ENCODE measurements at regions not wholly inside any gene's neighbourhood (a gene's known extent, or its start where the extent isn't known, plus 50 kb on each side); places are given as distances from the start of the nearest gene placed in this dataset.

DNA sequence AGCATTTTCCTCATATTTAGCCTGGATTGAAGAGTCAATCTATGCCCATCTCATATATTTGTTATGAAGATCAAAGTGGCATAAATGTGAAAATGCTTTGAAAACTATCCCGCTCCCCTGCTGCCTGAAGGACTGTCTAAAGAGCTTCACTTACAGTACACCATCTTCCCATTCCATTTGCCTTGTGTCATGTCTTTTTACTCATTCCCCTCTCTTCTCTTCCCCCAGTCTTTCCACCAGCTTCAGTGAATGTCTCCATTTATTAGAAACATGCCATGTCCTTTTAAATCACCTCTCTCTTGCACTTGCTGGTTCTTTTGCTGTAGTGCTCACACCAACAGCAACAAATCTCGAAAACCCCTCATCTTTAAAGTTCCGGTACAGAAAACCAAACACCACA is 192.7 kb upstream of the SGCD start:
- Histone ChIP-seq H3K9ac (ENCODE audit: low read depth, low read length) (no peak overlapping the region), H3K4me3 (ENCODE audit: insufficient read depth, low read depth, low read length) (no peak overlapping the region), H3K4me2 (ENCODE audit: low read depth, low read length) (no peak overlapping the region), H2AK5ac (ENCODE audit: low read depth, low read length) (no peak overlapping the region), H2BK15ac (ENCODE audit: low read depth, low read length) (no peak overlapping the region), H3K56ac (ENCODE audit: extremely low read depth, insufficient read depth, low read length) (no peak overlapping the region), H4K91ac (ENCODE audit: insufficient read depth, low read depth, low read length) (no peak overlapping the region), H4K5ac (ENCODE audit: low read depth, low read length) (no peak overlapping the region), H2BK120ac (ENCODE audit: low read depth, low read length) (peak overlapping the region; percentile 26), H3K4me1 (ENCODE audit: control insufficient read depth, insufficient read depth, low read length) (peaks cover 2% of the 10 kb centered on the region; the same call in 1 of the 2 replicates), H3K27me3 (ENCODE audit: control insufficient read depth, insufficient read depth, low read length) (no peaks in the 10 kb centered on the region), H4K20me1 (ENCODE audit: insufficient read depth, low read length) (no peaks in the 10 kb centered on the region), H2AFZ (replicated peaks; ENCODE audit: low read length, poor library complexity) (no peak overlapping the region), H2BK20ac (ENCODE audit: low read depth, low read length) (no peak overlapping the region), H3K27ac (ENCODE audit: insufficient read depth, low read length) (no peak overlapping the region), H3K14ac (replicated peaks; ENCODE audit: low read depth, low read length) (no peak overlapping the region), H4K8ac (ENCODE audit: low read depth in 2 of 2, low read length in 2 of 2) (no peak overlapping the region), H3K36me3 (ENCODE audit: control insufficient read depth, insufficient read depth, low read length) (no peaks in the 10 kb centered on the region), H3K23ac (ENCODE audit: low read depth, low read length) (no peak overlapping the region), H3K79me1 (ENCODE audit: low read depth in 1 of 2, low read length in 2 of 2) (no peaks in the 10 kb centered on the region), H3K9me3 (ENCODE audit: control insufficient read depth, insufficient read depth, low read length) (no peaks in the 10 kb centered on the region), H2BK5ac (ENCODE audit: low read depth, low read length, poor library complexity, severe bottlenecking) (no peak overlapping the region), H3K9me1 (ENCODE audit: insufficient read depth, low read length) (no peaks in the 10 kb centered on the region), H3K4ac (ENCODE audit: low read depth, low read length) (no peak overlapping the region), H2AK9ac (replicated peaks; ENCODE audit: low read depth, low read length, poor library complexity) (no peak overlapping the region), H3K18ac (ENCODE audit: low read depth, low read length) (peak overlapping the region; percentile 2; the same call in 1 of the 2 replicates)
- in situ Hi-C loops (cut with MboI; ENCODE audit: low sequenced_read_pairs): no loop called here
- intact Hi-C loops (cut with micrococcal nuclease): no loop called here
- dilution Hi-C loops (cut with HindIII; ENCODE audit: low sequenced_read_pairs, unreplicated experiment): no loop called here
- peak; percentile 35; the same call in 1 of the 2 replicates for ATAC-seq (ENCODE audit: low read depth)
- ChIA-PET CTCF (no interaction called here), POLR2A (ENCODE audit: unreplicated experiment) (no interaction called here)
- TF ChIP-seq RFX5 (IDR thresholded peaks at IDR 0.05; ENCODE audit: low read depth, low read length) (no peak), RCOR1 (IDR thresholded peaks at IDR 0.05; ENCODE audit: insufficient replicate concordance, low read length) (no peak), NFE2L2 (IDR thresholded peaks at IDR 0.05; ENCODE audit: low read depth, low read length) (no peak), MAFK (IDR thresholded peaks at IDR 0.05; ENCODE audit: low read depth, low read length) (no peak), RAD21 (IDR thresholded peaks at IDR 0.05; ENCODE audit: low read length) (no peak), MAZ (IDR thresholded peaks at IDR 0.05; ENCODE audit: borderline replicate concordance, low read depth, low read length) (no peak), SMC3 (IDR thresholded peaks at IDR 0.05; ENCODE audit: low read depth, low read length) (no peak), POLR2A (IDR thresholded peaks at IDR 0.05; ENCODE audit: low read depth, low read length) (no peak), FOS (IDR thresholded peaks at IDR 0.05; ENCODE audit: low read depth, low read length) (no peak), BHLHE40 (IDR thresholded peaks at IDR 0.05; ENCODE audit: low read depth, low read length) (no peak)
- TF ChIP-seq, protein P1, sequence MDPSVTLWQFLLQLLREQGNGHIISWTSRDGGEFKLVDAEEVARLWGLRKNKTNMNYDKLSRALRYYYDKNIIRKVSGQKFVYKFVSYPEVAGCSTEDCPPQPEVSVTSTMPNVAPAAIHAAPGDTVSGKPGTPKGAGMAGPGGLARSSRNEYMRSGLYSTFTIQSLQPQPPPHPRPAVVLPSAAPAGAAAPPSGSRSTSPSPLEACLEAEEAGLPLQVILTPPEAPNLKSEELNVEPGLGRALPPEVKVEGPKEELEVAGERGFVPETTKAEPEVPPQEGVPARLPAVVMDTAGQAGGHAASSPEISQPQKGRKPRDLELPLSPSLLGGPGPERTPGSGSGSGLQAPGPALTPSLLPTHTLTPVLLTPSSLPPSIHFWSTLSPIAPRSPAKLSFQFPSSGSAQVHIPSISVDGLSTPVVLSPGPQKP (IDR thresholded peaks at IDR 0.05; ENCODE audit: borderline replicate concordance, low read depth, low read length): no peak
- TF ChIP-seq, protein P2, sequence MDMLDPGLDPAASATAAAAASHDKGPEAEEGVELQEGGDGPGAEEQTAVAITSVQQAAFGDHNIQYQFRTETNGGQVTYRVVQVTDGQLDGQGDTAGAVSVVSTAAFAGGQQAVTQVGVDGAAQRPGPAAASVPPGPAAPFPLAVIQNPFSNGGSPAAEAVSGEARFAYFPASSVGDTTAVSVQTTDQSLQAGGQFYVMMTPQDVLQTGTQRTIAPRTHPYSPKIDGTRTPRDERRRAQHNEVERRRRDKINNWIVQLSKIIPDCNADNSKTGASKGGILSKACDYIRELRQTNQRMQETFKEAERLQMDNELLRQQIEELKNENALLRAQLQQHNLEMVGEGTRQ (IDR thresholded peaks at IDR 0.05; ENCODE audit: low read depth, low read length): no peak
- TF ChIP-seq, protein P3, sequence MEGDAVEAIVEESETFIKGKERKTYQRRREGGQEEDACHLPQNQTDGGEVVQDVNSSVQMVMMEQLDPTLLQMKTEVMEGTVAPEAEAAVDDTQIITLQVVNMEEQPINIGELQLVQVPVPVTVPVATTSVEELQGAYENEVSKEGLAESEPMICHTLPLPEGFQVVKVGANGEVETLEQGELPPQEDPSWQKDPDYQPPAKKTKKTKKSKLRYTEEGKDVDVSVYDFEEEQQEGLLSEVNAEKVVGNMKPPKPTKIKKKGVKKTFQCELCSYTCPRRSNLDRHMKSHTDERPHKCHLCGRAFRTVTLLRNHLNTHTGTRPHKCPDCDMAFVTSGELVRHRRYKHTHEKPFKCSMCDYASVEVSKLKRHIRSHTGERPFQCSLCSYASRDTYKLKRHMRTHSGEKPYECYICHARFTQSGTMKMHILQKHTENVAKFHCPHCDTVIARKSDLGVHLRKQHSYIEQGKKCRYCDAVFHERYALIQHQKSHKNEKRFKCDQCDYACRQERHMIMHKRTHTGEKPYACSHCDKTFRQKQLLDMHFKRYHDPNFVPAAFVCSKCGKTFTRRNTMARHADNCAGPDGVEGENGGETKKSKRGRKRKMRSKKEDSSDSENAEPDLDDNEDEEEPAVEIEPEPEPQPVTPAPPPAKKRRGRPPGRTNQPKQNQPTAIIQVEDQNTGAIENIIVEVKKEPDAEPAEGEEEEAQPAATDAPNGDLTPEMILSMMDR (conservative IDR thresholded peaks at IDR 0.05; ENCODE audit: low read depth, low read length): no peak
- no peak for DNase-seq
- BruUV-seq (replicated peaks): no TSS peak
- WGBS, 2 experiments (ENCODE audit: extremely low coverage in 2 of 2, insufficient read length in 1 of 2): 100% methylated on average over 1 of the region's 3 CpGs; no CpG with 5 or more reads in 1 of the 2 experiments
